ENCODE measurements at regions not wholly inside any gene's neighbourhood (a gene's known extent, or its start where the extent isn't known, plus 50 kb on each side); places are given as distances from the start of the nearest gene placed in this dataset.

DNA sequence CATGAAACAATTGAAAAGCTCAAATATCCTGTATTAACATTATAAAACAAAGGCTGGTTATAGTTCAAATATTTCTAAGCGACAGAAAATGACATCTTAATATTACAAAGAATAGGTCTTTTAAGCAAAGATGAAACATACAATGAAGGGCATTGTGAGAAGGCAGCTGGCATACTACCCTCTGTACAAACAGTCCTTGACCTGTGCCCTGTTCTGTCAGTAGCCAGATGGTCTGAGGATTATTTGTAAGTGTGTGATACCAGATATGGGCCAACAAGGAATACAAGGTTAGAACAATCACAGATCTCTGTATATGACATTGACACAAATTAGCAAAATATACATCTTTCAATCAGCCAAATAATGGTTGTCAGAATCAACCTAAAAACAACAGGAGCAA, 1350.4 kb downstream of the AMY1C start:
- no peaks in the 10 kb centered on the region for H3K27me3 ChIP-seq (ENCODE audit: control insufficient read depth, insufficient read depth, low read length)
- DNase-seq (ENCODE audit: low read depth, low spot score): no peak
- H3K4me1 ChIP-seq (ENCODE audit: control insufficient read depth, insufficient read depth, low read length): no peaks in the 10 kb centered on the region
- H3K9me3 ChIP-seq (ENCODE audit: control insufficient read depth, insufficient read depth, low read depth, low read length): no peaks in the 10 kb centered on the region
- H3K27ac ChIP-seq (ENCODE audit: low read length): no peak overlapping the region
- POLR2A ChIA-PET: no interaction called here
- H3K36me3 ChIP-seq (ENCODE audit: control insufficient read depth, insufficient read depth, low read length): no peaks in the 10 kb centered on the region
- CTCF ChIA-PET: no interaction called here
- H3K4me3 ChIP-seq (ENCODE audit: low read depth in 2 of 2, low read length in 2 of 2): no peak overlapping the region
- ATAC-seq: no peak
- intact Hi-C loops (cut with micrococcal nuclease; ENCODE audit: unreplicated experiment): no loop called here
- TF ChIP-seq SIN3A (IDR thresholded peaks at IDR 0.05; ENCODE audit: borderline replicate concordance, insufficient read depth, low read depth, low read length) (no peak), POLR2AphosphoS5 (IDR thresholded peaks at IDR 0.05; ENCODE audit: low read depth, low read length) (no peak), TCF7L2 (IDR thresholded peaks at IDR 0.05; ENCODE audit: low read depth, low read length) (no peak)
- TF ChIP-seq, protein P1, sequence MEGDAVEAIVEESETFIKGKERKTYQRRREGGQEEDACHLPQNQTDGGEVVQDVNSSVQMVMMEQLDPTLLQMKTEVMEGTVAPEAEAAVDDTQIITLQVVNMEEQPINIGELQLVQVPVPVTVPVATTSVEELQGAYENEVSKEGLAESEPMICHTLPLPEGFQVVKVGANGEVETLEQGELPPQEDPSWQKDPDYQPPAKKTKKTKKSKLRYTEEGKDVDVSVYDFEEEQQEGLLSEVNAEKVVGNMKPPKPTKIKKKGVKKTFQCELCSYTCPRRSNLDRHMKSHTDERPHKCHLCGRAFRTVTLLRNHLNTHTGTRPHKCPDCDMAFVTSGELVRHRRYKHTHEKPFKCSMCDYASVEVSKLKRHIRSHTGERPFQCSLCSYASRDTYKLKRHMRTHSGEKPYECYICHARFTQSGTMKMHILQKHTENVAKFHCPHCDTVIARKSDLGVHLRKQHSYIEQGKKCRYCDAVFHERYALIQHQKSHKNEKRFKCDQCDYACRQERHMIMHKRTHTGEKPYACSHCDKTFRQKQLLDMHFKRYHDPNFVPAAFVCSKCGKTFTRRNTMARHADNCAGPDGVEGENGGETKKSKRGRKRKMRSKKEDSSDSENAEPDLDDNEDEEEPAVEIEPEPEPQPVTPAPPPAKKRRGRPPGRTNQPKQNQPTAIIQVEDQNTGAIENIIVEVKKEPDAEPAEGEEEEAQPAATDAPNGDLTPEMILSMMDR (IDR thresholded peaks at IDR 0.05): no peak
- in situ Hi-C loops (cut with HindIII; ENCODE audit: low pct_unique_long_range_greater_than_20kb, low sequenced_read_pairs): no loop called here
- no TSS peak for BruUV-seq (replicated peaks)

DNA sequence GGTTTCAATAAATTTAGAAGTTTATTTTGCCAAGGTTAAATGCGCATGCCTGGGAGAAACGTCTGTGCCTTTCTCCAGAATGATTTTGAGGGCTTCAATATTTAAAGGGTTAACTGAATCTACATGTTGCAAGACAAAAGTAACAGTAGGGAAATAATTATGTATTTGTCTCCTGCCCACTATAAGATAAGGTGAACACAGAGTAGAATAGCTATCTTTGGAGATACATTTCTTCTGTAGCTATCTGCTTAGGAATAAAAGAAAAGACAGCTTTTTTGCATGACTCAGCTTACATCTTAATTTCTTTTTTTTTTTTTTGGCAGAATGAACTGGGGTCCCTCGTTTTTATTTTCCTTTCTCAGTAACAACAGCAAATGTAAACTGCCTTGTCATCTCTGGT, 1351.6 kb downstream of the AMY1C start:
- Histone ChIP-seq H3K4me1 (ENCODE audit: control insufficient read depth, insufficient read depth, low read length) (no peaks in the 10 kb centered on the region), H3K36me3 (ENCODE audit: control insufficient read depth, insufficient read depth, low read length) (no peaks in the 10 kb centered on the region), H3K9me3 (ENCODE audit: control insufficient read depth, insufficient read depth, low read depth, low read length) (no peaks in the 10 kb centered on the region), H3K4me3 (ENCODE audit: low read depth in 2 of 2, low read length in 2 of 2) (no peak overlapping the region), H3K27me3 (ENCODE audit: control insufficient read depth, insufficient read depth, low read length) (no peaks in the 10 kb centered on the region), H3K27ac (ENCODE audit: low read length) (no peak overlapping the region)
- TF ChIP-seq POLR2AphosphoS5 (IDR thresholded peaks at IDR 0.05; ENCODE audit: low read depth, low read length): no peak
- no peak for TF ChIP-seq TCF7L2 (IDR thresholded peaks at IDR 0.05; ENCODE audit: low read depth, low read length)
- TF ChIP-seq, protein P1 (IDR thresholded peaks at IDR 0.05): no peak
- TF ChIP-seq SIN3A (IDR thresholded peaks at IDR 0.05; ENCODE audit: borderline replicate concordance, insufficient read depth, low read depth, low read length): no peak
- TF ChIP-seq, protein P2, sequence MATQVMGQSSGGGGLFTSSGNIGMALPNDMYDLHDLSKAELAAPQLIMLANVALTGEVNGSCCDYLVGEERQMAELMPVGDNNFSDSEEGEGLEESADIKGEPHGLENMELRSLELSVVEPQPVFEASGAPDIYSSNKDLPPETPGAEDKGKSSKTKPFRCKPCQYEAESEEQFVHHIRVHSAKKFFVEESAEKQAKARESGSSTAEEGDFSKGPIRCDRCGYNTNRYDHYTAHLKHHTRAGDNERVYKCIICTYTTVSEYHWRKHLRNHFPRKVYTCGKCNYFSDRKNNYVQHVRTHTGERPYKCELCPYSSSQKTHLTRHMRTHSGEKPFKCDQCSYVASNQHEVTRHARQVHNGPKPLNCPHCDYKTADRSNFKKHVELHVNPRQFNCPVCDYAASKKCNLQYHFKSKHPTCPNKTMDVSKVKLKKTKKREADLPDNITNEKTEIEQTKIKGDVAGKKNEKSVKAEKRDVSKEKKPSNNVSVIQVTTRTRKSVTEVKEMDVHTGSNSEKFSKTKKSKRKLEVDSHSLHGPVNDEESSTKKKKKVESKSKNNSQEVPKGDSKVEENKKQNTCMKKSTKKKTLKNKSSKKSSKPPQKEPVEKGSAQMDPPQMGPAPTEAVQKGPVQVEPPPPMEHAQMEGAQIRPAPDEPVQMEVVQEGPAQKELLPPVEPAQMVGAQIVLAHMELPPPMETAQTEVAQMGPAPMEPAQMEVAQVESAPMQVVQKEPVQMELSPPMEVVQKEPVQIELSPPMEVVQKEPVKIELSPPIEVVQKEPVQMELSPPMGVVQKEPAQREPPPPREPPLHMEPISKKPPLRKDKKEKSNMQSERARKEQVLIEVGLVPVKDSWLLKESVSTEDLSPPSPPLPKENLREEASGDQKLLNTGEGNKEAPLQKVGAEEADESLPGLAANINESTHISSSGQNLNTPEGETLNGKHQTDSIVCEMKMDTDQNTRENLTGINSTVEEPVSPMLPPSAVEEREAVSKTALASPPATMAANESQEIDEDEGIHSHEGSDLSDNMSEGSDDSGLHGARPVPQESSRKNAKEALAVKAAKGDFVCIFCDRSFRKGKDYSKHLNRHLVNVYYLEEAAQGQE (IDR thresholded peaks at IDR 0.05; ENCODE audit: insufficient read depth in 1 of 2, low read depth in 2 of 2, low read length in 1 of 2): no peak
- ATAC-seq: no peak
- DNase-seq (ENCODE audit: low read depth, low spot score): no peak
- in situ Hi-C loops (cut with HindIII; ENCODE audit: low pct_unique_long_range_greater_than_20kb, low sequenced_read_pairs): no loop called here
- POLR2A ChIA-PET: no interaction called here
- intact Hi-C loops (cut with micrococcal nuclease; ENCODE audit: unreplicated experiment): no loop called here
- no TSS peak for BruUV-seq (replicated peaks)
- CTCF ChIA-PET: no interaction called here

Data from Panc1 (cell line).